Left lobe of liver (tissue), 2 donors: ENCODE measurements at regions not wholly inside any gene's neighbourhood (a gene's known extent, or its start where the extent isn't known, plus 50 kb on each side); places are given as distances from the start of the nearest gene placed in this dataset.

ENCODE experiments used
- ATAC-seq: fragments of 200-7000 bp; cut with Tn5 transposase; one replicate; pipeline ENCODE4 v1.9.1; 2020; ENCODE audit warnings: mild to moderate bottlenecking, moderate library complexity
- DNase-seq: peaks from one replicate; pipeline ENCODE4 v3.0.0-alpha.2; 2020; ENCODE audit warnings: low spot score
- donor health status: DM: no; HTN: no; CAD: no; lungs with moderate emphysema.
- donor health status: DM: no; HTN: yes; CAD: no.

DNA sequence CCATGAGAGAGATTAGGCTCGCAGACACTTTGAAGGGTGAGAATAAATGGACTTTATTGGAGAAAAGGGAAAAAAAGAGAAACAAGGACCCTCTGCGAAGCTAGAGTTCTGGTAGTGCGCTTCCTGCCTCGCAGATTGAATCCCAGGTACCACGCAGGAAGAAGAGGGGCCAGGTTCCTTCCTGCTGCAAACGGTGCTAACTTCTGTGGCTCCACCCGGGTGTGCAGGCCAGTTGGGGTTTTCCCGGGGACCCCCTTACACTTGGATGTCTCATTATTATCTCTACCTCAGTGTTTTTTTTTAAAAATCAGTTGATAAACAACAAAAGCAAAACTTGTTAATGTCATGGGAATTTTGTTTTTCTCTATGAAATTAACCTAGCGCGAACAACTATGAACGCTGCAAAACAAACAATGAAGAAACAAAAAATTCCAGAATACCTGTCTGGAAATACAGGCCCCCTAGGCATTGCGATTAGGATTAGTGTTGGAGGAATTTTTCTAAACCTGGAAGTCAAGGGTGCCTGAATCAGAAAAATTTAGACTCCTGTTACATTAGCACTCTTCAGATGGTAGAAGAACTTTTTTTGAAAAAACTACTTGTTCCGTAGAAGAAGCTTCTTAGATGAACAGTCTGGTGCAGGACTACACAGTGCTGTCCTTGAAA, 414.5 kb downstream of the MAN2A1 start:
- no peak for ATAC-seq
- DNase-seq = no peak

DNA sequence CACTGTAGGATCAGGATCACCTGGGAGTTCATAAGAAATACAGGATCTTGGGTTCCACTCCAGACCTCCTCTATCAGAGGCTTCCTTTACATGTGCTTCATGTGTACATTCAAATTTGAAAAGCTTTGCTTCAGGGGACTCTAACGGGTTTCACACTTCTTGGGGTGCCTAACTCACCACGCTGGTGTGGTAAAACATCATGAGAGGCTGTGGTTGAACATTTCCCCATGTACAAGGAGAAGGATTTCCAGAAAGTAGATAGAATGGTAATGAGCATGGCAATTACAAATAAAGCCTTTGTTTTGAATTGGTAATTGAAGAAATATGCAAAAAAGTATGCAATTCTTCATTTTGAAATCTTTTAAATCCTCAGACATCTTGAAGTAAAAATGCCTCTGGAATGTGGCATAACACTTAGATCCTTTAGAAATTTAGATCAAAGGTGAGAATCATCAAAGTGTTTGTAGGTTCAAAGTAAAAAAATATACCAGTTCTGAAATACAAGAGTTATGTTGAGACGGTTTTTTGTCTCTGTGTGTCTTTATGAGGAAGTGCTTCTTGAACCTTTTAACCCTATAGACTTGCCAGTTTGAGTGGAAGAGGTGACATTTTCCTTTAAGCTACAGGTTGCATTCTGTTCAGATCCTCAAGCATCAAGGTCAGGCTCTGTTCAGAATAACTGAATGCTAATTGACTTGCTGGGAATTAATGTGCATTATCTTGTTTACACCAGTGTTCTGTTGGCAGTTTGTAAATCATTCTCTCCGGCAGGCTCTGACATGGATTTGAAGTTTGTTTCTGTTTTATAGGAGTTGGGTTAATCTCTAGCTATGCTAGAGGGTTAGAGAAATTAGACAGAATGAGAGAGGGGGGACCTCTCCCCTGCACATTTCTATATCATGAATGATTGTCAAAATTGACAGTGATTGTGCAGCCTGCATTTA, 415.3 kb downstream of the MAN2A1 start:
- ATAC-seq = no peak
- no peak for DNase-seq

DNA sequence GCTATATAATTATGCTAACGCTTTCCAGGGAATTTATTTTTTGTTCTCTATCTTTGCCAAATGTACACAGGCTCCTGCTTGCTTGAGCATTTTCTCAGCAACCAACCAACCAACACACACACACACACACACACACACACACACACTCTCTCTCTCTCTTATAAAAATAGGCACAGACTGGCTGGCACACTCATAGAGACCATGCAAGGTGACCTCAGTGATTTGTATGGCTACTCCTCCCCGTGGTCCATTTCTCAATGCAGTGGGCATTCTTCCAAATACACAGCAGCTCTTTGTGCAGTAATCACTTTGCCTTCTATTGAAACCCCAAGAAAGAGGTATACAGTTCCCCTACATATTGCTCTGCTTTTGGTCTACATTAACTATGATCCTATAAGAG, 416.0 kb downstream of the MAN2A1 start:
- DNase-seq = peak; percentile 83
- peak; percentile 86 for ATAC-seq

DNA sequence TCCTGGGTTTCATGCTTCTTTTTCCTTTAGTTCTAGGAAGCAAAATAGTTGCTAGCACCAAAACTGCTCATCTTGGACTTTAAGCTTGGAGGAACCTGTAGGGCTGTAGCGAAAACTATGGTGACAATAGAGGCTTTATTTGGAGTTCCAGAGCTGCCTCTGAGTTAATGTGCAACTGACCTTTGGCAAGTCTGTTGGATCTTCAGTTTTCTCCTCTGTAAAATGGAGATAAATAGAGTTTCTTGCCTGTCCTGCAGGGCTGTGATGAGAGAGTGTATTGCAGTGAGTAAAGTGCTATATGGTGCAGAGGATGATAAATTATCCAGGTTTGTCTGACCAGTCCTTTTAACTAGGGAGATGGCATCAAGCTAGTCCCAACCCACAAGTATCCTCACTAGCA, 417.0 kb downstream of the MAN2A1 start:
- ATAC-seq (peak; percentile 60), DNase-seq (peak; percentile 48)

DNA sequence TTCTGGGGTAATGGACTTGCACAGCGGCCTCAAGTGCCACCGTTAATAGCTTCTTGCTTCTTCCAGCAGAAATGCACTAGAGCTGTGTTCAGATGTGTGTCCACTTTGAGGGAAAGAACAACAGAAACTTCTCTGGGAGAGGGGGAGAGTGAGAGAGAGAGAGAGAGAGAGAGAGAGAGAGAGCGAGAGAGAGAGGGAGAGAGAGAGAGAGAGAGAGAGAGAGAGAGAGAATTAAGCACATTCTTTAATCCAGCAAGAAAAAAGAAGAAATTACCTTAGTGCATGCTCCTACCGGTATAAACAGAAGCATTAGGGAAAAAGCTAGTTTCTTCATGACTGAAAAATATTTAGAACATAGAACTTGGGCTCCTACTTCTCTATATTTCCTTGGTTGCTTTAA, 418.8 kb downstream of the MAN2A1 start:
- ATAC-seq (no peak), DNase-seq (no peak)

DNA sequence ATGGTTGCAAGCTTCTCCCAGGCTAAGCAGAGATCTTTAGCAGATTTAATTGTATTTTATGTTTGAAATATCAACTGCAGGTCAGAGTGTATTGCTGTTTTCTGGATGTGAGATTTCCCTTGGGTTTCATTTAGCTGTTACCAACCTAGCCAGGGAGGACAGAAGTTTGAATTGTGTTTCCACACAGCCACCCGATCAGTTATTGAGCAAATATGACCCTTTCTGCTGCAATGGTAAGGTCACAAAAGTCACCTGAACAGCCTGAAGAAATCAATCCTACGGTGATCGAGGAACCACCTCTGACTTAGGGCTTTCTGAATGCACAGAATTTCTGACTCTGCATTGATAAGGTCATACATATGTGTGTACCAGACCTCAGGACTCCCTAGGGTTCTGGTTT, 419.9 kb downstream of the MAN2A1 start:
- ATAC-seq (peak; percentile 62), DNase-seq (peak; percentile 54)

DNA sequence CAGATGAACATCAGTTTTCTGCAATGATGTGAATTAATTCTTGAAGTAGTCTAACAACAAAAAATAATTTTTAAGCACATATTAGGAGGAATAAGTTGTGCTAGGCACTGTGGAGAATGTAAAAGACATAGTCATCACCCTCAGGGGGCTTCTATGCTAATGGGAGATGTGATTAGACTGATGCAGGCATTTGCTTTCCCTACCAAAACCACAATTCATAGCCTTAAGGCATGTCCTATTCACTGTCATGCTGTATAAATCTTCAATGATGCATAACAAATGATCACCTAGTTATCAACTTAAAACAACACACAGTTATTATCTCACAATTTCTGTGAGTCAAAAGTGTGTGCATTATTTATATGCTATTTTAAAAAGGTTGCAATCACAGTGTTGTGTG, 422.6 kb downstream of the MAN2A1 start:
- DNase-seq (no peak), ATAC-seq (no peak)

DNA sequence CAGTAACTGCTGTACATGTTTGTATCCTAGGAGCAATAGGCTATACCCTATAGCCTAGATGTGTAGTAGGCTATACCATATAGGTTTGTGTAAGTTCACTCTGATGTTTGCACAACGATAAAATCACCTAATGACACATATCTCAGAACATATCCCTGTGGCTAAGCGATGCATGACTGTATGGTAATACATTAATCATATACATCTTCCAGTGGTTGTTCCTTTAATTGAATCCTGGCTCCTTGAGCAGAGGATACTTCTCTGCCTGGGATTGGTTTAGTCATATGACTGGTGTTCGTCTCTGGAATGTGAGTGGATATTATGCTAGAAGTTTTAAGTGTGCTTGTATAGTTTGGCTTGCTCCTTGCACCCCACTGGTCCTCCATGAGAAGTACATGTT, 425.8 kb downstream of the MAN2A1 start:
- ATAC-seq (no peak), DNase-seq (no peak)

DNA sequence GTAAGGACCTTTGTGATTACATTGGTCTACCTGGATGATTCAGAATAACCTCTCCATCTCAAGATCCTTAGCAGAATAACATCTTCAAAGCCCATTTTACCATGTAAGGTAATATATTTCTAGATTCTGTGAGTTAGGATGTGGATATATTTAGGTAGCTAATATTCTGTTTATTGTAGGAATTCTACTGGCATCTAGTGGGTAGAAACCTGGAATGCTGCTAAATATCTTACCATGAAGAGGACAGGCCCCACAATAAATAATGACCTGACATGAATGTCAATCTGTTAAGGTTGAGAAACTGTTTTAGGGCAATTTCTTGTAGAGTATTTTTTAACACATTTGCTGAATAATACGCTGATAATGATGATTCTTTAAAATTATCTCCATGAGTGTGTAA, 426.8 kb downstream of the MAN2A1 start:
- ATAC-seq = peak; percentile 52
- DNase-seq = no peak

DNA sequence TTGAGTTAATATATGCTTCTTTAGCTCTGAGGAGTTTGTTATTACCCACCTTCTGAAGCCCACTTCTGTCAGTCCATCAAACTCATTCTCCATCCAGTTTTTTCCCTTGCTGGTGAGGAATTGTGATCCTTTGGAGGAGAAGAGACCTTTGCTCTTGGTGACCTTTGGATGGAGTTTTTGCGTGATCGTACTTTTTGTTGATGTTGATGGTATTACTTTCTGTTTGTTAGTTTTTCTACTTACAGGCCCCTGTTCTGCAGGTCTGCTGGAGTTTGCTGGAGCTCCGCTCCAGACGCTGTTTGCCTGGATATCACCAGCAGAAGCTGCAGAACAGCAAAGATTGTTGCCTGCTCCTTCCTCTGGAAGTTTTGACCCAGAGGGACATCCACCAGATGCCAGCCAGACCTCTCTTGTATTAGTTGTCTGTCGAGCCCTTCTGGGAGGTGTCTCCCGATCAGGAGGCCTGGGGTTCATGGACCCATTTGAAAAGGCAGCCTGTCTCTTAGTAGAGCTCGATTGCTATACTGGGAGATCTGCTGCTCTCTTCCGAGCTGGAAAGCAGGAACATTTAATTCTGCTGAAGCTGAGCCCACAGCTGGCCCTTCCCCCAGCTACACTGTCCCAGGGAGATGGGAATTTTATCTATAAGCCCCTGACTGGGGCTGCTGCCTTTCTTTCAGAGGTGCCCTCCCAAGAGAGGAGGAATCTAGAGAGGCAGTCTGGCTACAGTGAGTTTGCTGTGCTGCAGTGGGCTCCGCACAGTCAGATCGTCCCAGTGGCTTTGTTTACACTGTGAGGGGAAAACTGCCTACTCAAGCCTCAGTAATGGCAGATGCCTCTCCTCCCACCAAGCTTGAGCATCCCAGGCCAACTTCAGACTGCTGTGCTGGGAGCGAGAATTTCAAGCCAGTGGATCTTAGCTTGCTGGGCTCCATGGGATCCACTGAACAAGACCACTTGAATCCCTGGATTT, 445.5 kb downstream of the MAN2A1 start:
- DNase-seq (no peak), ATAC-seq (peak; percentile 64)

DNA sequence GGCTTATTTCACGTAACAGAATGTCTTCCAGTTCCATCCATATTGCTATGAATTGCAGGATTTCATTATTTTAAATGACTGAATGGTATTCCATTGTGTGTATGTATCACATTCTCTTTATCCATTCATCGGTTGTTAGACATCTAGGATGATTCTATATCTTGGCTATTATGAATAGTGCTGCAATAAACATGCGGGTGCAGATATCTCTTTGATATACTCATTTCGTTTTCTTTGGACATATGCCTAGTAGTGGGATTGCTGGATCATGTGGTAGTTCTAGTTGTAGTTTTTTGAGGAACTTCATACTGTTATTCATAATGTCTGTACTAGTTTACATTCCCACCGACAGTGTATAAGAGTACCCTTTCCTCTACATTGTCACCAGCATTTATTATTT, 460.5 kb downstream of the MAN2A1 start:
- ATAC-seq = no peak

DNA sequence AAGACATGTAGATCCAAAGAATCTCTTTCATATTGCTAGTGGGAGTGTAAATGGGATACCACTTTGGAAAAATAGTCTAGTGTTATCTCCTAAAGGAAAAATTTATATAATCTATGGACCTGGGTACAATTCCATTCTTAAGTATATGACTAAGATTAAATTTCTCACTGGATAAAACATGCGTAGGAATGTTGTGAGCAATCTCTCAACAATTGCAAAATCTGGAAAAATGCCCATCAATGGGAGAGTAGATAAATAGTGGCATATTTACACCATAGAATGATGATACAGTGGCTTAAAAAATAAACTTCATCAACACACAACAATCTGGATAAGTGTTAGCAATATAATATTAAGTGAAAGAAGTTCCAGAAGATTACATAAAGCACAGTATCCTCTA, 469.5 kb downstream of the MAN2A1 start:
- no peak for DNase-seq

More for the DNA sequence above, 460.5 kb downstream of the MAN2A1 start:
- no peak for DNase-seq

DNA sequence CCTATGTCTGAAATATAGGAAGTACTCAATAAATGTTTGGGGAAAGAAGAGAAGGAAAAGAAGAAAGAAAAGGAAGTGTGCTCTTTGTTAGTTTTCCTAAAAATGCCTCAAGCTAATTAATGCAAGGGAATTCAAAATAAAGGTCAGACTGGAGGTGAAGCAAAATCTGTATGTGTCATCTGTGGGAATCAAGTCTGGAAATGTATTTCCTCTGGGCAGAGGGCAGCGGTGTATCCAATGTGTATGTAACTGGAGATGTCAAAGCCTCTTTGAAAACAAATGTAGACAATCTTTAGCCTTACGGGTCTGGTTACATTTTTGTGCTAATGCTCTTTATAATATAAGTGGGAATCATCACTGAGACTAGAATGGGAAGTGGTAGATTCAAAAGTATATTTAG, 471.4 kb downstream of the MAN2A1 start:
- no peak for ATAC-seq
- no peak for DNase-seq

More for the DNA sequence above, 469.5 kb downstream of the MAN2A1 start:
- no peak for ATAC-seq

DNA sequence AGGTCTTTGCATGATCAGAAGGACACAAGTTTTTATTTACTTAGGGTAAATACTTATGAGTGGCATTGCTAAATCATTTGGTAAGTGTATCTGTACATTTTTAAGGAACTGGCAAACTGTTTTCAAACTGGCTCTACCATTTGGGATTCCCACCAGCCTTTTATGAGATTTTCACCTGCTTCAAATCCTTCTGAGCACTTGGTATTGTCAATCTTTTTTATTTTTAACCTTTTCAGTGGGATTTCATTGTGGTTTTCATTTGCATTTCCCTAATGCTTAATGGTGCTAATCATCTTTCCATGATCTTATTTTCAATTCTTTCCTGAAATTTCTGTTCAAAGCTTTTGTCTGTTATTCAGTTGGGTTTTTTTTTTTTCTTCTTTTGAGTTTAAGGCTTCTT, 475.6 kb downstream of the MAN2A1 start:
- no peak for DNase-seq
- no peak for ATAC-seq

DNA sequence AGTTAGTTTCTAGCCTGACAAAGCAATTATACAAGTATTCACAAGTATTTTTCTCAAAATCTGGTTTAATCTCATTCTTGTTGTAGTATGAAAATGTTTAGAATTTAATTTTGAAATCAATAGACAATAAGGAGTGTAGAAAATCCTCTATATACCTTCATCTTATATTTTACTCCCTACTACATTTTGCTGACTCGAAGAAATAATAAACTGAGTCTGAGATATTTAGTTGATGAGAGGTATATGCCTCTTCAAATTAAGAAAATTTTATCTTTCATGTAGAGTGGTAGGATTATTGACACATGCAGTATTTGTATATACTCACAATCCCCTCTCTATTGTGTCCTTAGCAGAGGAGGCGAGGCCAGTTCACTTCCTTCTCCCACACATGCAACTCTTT, 477.7 kb downstream of the MAN2A1 start:
- DNase-seq = no peak
- no peak for ATAC-seq

DNA sequence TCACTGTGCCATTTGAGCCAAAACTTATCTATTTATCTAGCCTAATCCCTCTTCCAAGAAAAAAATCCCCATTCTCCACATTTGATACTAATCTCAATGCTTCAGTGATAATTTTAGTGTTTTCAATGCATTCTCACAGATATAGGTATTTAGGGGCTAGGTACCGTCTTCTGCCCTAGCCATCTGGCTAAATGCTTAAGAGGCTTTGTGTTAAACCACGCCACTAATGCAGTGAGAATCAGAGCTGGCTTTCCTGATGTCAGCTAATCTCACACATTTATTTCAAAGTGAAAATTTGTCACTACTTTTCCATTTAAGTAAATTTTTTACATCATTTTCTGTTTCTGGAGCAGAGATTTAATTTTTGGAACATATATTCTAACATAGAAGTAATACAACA, 479.7 kb downstream of the MAN2A1 start:
- ATAC-seq = no peak
- DNase-seq = no peak

DNA sequence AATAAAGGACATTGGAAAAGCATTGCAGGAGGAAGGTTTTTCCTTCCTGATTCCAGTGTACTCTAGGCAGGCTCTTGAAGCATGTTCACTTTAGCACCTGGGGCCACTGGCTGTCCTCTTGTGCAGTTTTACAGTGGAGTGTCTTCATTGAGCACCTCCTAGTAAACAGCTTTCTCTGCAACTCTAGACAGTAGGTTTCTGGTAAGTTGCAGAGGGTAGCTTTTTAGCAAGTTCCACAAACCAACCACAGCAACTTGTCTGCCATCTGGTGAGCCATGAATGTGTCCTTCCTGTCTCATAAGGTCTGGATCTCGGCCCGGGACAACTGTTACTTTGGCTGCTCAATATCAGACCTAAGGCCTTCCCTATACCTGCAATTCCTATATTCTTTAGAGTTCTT, 488.0 kb downstream of the MAN2A1 start:
- ATAC-seq (no peak), DNase-seq (no peak)

DNA sequence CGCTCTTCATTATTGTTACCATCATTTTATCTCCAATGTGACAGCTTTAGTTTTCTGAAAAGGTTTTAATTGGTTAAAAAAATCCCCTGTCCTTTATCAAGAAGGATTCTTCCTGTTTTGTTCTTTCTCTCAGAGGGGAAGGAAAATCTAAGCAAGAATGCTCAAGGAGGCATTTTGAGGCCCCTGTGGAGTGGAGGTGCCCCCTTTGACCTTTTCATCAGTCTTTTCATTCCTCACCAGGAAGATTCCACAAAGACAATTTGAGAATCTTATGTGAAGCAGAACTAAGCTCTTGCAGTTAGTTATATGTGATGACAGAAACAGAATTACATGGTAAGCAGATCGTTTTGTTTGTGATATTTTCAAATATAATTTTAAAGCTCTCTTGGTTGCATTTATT, 489.6 kb downstream of the MAN2A1 start:
- ATAC-seq = no peak
- no peak for DNase-seq

DNA sequence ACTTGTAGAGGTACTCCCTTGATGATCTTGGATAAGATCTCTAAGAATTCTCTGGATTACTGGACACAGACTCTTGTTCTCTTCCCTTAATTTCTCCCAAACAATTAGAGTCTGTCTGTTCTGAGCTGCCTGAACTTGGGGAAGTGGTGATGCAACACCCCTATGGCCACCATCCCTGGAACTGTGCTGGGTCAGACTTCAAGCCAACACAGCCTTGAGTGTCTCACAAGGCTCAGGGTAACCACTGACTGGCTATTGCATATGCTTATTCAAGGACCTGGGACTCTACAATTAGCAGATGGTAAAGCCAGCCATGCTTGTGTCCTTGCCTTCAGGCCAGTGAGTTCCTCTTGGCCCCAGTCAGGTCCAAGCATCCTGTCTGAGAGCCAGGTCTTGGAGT, 504.5 kb downstream of the MAN2A1 start:
- no peak for ATAC-seq
- no peak for DNase-seq

DNA sequence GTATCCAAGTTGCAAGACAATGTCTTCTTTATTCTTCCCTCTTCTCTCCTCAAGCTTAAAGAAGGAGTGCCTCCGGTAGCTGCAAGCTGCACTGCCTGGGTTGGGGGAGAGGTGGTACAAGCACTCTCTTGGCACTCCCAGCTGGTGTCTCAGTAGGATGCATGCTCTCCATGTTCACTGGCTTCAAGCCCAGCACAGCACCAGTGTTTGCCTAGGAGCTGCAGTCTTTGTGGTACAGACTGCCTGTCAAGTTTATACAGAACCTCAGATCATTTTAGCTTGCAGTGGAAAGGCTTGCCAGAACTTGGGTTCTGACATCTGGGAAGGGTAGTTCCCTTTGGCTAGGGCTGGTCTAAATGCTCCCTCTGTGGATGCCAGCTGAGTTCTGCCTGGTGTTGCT, 505.6 kb downstream of the MAN2A1 start:
- ATAC-seq (no peak), DNase-seq (no peak)

DNA sequence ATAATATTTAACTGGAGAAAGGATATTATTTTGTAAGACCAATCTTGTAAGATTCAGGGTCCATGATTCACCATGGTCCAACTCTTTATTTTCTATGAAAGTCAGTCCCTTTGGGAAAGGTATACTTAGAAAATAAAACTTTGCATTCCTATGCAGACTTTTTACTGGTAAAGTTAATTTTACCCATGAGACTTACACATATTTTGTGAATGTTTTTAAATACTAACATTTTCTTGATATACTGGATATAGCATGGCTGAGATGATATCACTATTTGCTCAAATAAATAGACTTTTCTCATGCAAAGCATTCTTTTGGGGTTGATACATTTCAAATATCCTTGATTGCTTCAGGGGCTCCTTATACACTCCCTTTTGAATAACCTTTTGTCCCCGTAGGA, 512.1 kb downstream of the MAN2A1 start:
- DNase-seq = no peak
- ATAC-seq = no peak
